ENCODE measurements at regions not wholly inside any gene's neighbourhood (a gene's known extent, or its start where the extent isn't known, plus 50 kb on each side); places are given as distances from the start of the nearest gene placed in this dataset.
A peak's percentile ranks its signal among the peaks of the same experiment; 100 is the strongest.

DNA sequence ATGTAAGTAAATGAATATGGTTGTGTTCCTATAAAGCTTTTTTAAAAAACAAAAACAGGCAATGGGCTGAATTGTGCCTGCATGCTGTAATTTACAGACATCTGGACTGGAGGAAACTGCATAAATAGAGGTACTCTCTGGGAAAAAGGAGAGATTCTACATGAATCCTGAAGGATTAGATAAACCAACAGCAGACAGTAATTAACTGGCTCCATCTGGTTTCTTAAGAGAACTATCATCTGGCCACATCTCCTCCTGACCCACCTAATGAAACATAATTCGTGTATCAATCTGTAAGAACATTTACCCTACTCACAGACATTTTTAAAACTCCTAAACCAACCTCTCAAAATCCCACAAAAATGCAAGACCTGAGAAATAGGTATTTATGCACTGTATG is 528.1 kb upstream of the ST8SIA4 start:
- Histone ChIP-seq H3K9me3 (ENCODE audit: low read length) (no peaks in the 10 kb centered on the region), H3K4me1 (ENCODE audit: insufficient read depth, low read length) (no peaks in the 10 kb centered on the region), H4K20me1 (ENCODE audit: low read length) (no peaks in the 10 kb centered on the region), H3F3A (ENCODE audit: low read length, unreplicated experiment) (no peaks in the 10 kb centered on the region), H3K36me3 (ENCODE audit: low read depth, low read length) (no peaks in the 10 kb centered on the region), H3K27me3 (ENCODE audit: low read length) (no peaks in the 10 kb centered on the region), H3K9ac (ENCODE audit: low read length) (no peak overlapping the region), H3K9me2 (replicated peaks; ENCODE audit: low read length) (no peaks in the 10 kb centered on the region), H3K27ac (ENCODE audit: low read length) (no peak overlapping the region), H2AFZ (ENCODE audit: low read length) (no peak overlapping the region), H3K4me3 (ENCODE audit: low read length) (no peak overlapping the region), H3K79me2 (ENCODE audit: low read length) (no peaks in the 10 kb centered on the region), H3K4me2 (ENCODE audit: low read length) (no peak overlapping the region)
- no TSS peak for BruUV-seq (replicated peaks)
- no peak for TF ChIP-seq EZH2 (IDR thresholded peaks at IDR 0.05; ENCODE audit: low read length, unreplicated experiment)
- no peak for ATAC-seq
- intact Hi-C loops (cut with micrococcal nuclease) = no loop called here
- ChIA-PET CTCF (no interaction called here), POLR2A (ENCODE audit: unreplicated experiment) (no interaction called here)
- DNase-seq = no peak

DNA sequence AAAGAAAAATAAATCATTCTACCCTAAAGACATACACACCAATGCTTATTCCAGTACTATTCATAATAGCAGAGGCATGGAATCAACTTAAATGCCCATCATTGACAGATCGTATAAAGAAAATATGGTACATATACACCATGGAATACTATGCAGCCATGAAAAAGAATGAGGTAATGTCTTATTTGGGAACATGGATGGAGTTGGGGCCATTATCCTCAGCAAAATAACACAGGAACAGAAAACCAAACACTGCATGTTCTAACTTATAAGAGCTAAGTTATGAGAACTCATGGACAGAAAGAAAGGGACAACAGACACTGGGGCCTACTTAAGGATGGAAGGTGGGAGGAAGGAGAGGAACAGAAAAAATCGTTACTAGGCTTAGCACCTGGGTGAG is 527.5 kb upstream of the ST8SIA4 start:
- no peak overlapping the region for H3K4me2 ChIP-seq (ENCODE audit: low read length)
- H2AFZ ChIP-seq (ENCODE audit: low read length) = no peak overlapping the region
- TF ChIP-seq EZH2phosphoT487 (IDR thresholded peaks at IDR 0.05; ENCODE audit: borderline replicate concordance, low read length) (no peak), EZH2 (IDR thresholded peaks at IDR 0.05; ENCODE audit: low read length, unreplicated experiment) (no peak)
- TF ChIP-seq, protein P1, sequence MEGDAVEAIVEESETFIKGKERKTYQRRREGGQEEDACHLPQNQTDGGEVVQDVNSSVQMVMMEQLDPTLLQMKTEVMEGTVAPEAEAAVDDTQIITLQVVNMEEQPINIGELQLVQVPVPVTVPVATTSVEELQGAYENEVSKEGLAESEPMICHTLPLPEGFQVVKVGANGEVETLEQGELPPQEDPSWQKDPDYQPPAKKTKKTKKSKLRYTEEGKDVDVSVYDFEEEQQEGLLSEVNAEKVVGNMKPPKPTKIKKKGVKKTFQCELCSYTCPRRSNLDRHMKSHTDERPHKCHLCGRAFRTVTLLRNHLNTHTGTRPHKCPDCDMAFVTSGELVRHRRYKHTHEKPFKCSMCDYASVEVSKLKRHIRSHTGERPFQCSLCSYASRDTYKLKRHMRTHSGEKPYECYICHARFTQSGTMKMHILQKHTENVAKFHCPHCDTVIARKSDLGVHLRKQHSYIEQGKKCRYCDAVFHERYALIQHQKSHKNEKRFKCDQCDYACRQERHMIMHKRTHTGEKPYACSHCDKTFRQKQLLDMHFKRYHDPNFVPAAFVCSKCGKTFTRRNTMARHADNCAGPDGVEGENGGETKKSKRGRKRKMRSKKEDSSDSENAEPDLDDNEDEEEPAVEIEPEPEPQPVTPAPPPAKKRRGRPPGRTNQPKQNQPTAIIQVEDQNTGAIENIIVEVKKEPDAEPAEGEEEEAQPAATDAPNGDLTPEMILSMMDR (conservative IDR thresholded peaks at IDR 0.05; ENCODE audit: low read depth, low read length) = no peak
- DNase-seq = no peak
- no peaks in the 10 kb centered on the region for H3K4me1 ChIP-seq (ENCODE audit: insufficient read depth, low read length)
- intact Hi-C loops (cut with micrococcal nuclease) = no loop called here
- no peak overlapping the region for H3K4me3 ChIP-seq (ENCODE audit: low read length)
- no peaks in the 10 kb centered on the region for H3K27me3 ChIP-seq (ENCODE audit: low read length)
- ChIA-PET CTCF (no interaction called here), POLR2A (ENCODE audit: unreplicated experiment) (no interaction called here)
- H3F3A ChIP-seq (ENCODE audit: low read length, unreplicated experiment) = no peaks in the 10 kb centered on the region
- no peaks in the 10 kb centered on the region for H3K9me3 ChIP-seq (ENCODE audit: low read length)
- ATAC-seq = no peak
- H3K79me2 ChIP-seq (ENCODE audit: low read length) = no peaks in the 10 kb centered on the region
- no peak overlapping the region for H3K27ac ChIP-seq (ENCODE audit: low read length)
- H4K20me1 ChIP-seq (ENCODE audit: low read length) = no peaks in the 10 kb centered on the region
- H3K9me2 ChIP-seq (replicated peaks; ENCODE audit: low read length) = no peaks in the 10 kb centered on the region
- H3K9ac ChIP-seq (ENCODE audit: low read length) = no peak overlapping the region
- BruUV-seq (replicated peaks) = no TSS peak
- no peaks in the 10 kb centered on the region for H3K36me3 ChIP-seq (ENCODE audit: low read depth, low read length)

DNA sequence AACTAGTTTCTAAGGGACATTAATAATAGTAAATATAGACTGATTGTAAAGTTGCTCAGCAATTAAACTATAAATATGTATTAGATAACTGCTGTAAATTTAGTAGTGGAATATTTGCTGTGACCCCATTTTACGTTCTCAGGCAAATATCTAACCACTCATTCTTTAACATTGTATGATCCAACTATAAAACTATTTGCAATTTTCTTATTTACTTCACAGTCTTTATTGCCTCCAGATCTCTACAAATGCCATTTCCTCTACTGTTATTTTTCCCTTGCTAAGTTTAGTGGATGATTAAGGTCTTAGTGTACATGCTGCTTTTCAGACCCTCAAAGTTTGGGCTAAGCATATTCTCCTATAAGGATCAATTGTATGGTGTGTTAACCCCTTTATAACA is 526.2 kb upstream of the ST8SIA4 start:
- Histone ChIP-seq H3K4me1 (ENCODE audit: insufficient read depth, low read length) (no peaks in the 10 kb centered on the region), H3K27me3 (ENCODE audit: low read length) (no peaks in the 10 kb centered on the region), H3K9me2 (replicated peaks; ENCODE audit: low read length) (no peaks in the 10 kb centered on the region), H2AFZ (ENCODE audit: low read length) (no peak overlapping the region), H3K9me3 (ENCODE audit: low read length) (no peaks in the 10 kb centered on the region), H3K4me2 (ENCODE audit: low read length) (no peak overlapping the region), H3K9ac (ENCODE audit: low read length) (no peak overlapping the region), H3K36me3 (ENCODE audit: low read depth, low read length) (no peaks in the 10 kb centered on the region), H3F3A (ENCODE audit: low read length, unreplicated experiment) (no peaks in the 10 kb centered on the region), H3K4me3 (ENCODE audit: low read length) (no peak overlapping the region), H3K27ac (ENCODE audit: low read length) (no peak overlapping the region), H3K79me2 (ENCODE audit: low read length) (no peaks in the 10 kb centered on the region), H4K20me1 (ENCODE audit: low read length) (no peaks in the 10 kb centered on the region)
- intact Hi-C loops (cut with micrococcal nuclease) = no loop called here
- ATAC-seq = peak; percentile 40; the same call in 1 of the 2 replicates
- POLR2A ChIA-PET (ENCODE audit: unreplicated experiment) = interaction anchor here (0.7 kb wide), 1 partner anchor 150 kb away, joined by 3 read pairs; no protein-coding TSS in a partner anchor
- BruUV-seq (replicated peaks) = no TSS peak
- DNase-seq = peak; percentile 21
- TF ChIP-seq EZH2 (IDR thresholded peaks at IDR 0.05; ENCODE audit: low read length, unreplicated experiment) = no peak
- TF ChIP-seq, protein P1 (conservative IDR thresholded peaks at IDR 0.05; ENCODE audit: low read depth, low read length) = no peak
- CTCF ChIA-PET = no interaction called here

Measured in PC-3 (cell line).